GM11168 (cell line): ENCODE measurements at regions not wholly inside any gene's neighbourhood (a gene's known extent, or its start where the extent isn't known, plus 50 kb on each side); places are given as distances from the start of the nearest gene placed in this dataset.

Experiments used
- in situ Hi-C: fragments of 300-500 bp; cut with MboI; formaldehyde crosslinking; loops from one replicate; pipeline ENCODE4 v1.12.0; 2022; ENCODE audit warnings: low sequenced_read_pairs; ENCODE audit not compliant: unreplicated experiment

DNA sequence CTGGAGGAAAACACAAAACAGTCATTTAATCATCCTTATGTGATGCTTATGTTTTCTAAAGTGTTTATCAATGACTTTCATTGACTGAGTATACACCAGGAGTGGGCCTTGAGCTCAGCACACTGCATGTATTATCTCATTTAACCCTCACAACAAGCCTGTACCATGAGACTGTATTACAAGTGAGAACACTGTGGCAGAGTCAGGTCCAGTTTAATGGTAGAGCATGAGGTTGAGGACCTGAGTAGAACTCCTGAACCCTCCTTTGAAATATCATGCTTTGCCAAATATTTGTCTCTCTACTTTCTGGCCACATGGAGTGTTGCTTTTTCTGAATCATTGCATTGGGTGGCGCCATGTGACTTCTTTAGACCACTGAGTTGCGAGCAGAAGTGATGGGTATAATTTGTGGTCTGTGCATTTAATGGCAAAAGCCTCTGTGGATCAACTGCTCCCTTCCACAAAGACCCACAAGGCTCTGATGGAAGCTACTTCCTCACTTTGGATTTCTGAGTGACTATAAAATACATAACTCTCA lies 65.0 kb upstream of the SIRPG start:
- in situ Hi-C loops: no loop called here

DNA sequence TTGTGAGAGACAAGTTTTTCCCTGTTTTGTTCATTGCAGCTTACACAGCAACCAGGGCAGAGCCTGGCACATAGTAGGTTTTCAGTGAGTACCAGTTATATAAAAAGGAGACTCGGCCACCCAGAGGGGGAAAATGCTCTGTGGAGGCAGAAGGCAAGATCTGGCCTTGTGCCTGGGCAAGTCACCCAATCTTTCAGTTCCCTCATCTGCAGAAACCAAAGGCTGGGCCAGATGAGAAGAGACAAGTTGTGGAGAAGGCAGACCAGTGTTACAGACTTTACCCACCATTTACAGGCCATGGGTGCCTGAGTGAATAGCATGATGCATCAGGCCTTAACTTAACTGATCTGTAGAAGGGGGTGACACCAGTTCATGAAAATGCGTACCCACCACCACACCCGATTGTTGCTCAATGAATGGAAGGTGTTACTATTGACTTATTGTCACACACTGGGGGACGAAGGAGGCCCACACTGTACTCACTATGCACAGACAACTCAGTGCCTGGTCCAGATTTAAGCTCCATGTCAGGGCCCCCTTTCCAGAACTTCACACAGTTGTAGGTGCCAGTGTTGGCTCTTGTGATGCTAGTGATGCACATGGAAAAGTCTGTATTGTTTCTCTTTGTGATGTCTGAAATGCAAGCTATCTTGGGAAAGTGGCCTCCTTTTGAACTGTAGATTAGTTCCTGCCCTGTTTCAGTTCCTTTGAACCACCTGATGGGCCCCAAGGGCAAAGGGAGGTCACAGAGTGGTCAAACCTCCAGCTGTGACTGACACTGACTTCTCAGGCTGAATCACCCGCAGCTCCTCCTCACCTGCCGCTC lies 64.3 kb upstream of the SIRPG start:
- in situ Hi-C loops: no loop called here

DNA sequence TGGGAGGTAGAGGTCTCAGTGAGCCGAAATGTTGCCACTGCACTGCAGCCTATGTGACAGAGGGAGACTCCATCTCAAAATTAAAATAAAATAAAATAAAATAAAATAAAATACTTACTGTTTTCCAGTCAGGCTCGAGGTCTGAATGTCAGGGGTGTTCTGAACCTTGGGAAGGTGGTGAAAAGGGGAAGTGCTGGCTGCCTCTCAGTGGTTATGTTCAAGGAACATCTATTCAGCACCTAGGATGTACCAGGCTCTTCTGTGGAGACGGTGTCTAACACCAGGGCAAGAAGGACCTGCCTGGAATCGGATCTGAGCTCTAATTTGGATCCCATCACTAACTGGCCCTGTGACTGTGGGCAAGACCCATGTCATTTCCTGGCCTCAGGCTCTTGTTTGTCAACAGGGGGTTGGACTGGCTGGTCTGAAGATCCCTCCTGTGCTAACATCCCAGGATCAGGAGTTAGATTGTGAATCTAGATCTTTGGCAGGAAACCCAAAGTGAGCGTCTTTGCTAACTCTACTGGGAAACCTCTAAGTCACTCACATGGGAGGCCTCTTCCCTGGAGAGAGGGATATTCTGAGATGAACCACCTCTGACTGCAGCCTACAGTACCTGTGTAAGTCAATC lies 63.4 kb upstream of the SIRPG start:
- in situ Hi-C loops: no loop called here

DNA sequence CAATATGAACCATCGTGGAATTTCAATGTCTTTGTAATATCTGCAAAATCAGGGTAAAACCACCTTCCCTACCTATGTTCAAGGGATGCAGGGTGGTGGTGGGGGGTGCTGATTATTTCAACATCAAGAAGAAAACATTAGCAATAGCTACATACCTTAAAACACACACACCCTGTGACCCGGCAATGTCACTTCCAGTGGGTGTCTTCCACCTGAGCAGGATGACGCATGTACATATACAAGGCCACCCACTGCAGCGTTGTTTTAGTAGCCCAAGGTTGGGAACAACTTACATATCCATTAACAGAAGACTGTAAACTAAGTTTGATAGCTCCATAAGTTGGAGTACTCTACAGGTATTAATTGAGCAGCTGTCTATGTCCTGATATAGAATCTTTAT lies 62.6 kb upstream of the SIRPG start:
- in situ Hi-C loops: no loop called here

DNA sequence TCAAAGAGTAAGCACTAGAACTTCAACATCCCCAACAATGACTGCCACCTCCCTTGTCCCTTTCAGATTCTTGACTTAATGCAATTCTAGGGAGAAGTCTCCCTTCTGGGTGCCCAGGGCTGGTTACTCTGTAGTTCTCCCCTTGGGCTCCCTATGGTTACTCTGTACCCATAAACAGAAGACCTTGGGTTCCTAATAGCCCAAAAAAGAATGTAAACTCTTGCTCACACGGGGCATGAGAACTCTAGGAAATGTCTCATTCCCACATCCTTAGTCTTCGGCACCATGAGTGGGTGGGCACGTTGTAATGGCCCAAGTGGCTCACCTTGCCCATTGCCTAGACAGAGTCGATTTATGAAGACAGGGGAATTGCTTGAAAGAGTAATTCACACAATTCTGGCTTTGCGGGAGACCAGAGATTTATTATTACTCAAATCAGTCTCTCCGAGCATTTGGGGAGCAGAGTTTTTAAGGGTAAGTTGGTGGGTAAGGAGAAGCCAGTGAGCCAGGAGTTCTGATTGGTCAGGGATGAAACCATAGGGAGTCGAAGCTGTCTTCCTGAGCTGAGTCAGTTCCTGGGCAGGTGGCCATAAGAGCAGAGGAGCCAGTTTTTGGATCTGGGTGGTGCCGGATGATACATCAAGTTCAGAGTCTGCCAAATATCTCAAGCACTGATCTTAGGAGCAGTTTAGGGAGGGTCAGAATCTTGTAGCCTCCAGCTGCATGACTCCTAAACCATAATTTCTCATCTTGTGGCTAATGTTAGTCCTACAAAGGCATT lies 61.2 kb upstream of the SIRPG start:
- in situ Hi-C loops: no loop called here

DNA sequence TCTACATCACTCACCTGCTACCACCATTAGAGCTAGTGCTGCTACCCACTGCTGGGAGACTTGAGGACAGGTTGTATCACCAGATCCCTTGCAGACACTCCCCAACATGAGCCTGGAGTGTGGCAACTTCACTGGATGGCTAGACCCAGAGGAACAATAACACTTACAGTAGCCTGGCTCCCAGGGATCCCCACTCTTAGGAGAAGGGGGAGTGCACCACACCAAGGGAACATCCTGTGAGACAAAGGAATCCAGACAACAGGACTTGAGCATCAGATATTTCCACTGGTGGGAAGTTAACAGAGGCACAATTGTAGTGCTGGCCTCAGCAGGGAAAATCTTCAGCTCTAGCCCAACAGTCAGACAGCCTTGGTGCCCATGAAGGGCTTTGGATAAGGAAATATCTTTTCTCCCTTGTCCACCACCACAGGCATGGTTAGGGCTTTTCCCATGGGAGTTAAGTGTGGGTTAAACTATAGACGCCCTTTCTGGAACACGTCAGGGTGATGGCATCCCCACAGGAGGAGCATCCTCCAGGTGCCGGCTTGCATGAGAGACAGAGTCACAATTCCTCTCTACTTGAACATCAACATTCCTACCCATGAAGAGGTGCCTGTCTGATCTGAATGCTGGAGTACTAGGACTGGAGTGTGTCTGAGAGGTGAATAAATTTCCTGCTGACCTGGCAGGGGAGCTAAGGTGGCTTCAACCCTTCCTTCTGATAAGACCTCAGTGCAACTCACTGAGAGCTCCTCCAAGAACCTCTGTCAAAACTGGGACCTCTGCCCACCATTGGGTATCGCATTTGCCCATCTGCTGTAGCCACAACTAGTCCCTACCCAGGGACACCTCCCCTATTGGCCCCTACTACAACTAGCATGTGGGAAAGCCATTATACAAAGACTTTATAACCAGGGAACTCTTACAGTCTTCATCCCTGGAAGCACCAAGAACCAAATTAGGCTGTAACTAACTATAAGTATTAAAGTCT lies 55.4 kb upstream of the SIRPG start:
- in situ Hi-C loops: no loop called here

DNA sequence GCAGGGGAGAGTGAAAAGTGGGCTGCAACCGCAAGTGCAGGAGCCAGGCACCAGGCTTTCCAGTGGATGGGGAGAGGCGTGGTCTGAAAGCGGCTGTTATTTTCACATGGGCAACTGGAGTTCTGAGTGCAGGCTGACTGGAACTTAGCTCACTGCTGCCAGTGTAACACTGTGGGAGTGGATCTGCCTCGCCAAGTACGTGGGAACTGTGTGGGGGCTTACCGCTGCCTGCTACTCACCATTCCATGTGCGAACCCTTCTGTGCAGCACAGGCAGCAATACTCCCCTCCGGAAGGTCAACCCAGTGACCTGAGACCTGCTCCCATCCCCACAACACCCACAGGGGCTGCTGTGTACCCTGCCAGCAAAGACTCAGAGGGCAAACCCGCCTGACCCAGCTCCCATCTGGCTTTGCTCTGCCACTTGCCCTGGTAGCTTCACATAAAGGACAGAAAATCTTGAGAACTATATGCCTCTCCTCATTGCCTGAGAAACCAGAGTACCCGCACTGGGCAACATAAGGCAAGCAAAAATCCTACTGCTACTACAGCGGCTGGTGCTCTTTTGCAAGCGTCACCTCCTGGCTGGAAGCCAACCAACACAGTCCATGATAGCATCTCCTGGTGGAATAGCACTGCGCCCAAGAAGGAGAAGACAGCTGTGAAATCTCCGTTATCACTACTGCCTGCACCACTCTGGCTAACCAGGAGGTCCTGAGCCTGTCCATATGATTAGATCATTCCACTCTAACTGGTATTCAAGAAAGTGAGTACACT lies 54.4 kb upstream of the SIRPG start:
- in situ Hi-C loops: no loop called here

DNA sequence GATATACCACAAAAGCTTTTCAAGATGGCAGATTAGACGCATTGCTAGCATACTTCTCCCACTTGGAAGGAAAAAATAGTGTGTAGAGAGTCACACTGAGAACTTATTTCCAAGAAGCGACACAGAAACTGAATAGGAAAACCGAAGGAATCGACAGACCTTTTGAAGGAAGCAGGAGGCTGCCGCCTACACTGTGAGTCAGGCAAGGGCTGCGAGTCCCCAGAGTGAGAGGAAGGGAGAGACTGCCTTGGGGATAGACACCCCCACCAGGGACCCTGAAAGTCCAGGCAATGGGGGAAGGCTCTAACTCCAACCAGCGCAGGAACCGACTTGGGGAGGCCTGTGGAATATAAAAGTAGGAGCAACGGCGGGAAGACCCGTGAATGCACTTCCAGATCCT lies 53.7 kb upstream of the SIRPG start:
- in situ Hi-C loops: no loop called here

DNA sequence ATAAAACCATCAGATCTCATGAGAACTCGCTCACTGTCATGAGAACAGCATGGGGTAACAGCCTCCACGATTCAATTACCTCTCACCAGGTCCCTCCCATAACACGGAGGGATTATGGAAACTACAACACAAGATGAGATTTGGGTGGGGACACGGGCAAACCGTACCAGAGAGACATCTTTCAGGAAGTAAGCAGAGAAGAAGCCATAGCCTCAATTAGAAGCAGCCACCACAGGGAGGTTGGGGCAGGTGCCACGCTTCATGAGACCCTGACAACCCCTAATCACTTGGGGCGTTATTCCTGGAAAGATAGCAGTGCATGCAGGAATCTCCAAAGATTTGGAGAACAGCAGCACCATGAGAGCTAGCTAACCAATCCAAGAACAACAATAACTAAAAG lies 52.9 kb upstream of the SIRPG start:
- in situ Hi-C loops: no loop called here

DNA sequence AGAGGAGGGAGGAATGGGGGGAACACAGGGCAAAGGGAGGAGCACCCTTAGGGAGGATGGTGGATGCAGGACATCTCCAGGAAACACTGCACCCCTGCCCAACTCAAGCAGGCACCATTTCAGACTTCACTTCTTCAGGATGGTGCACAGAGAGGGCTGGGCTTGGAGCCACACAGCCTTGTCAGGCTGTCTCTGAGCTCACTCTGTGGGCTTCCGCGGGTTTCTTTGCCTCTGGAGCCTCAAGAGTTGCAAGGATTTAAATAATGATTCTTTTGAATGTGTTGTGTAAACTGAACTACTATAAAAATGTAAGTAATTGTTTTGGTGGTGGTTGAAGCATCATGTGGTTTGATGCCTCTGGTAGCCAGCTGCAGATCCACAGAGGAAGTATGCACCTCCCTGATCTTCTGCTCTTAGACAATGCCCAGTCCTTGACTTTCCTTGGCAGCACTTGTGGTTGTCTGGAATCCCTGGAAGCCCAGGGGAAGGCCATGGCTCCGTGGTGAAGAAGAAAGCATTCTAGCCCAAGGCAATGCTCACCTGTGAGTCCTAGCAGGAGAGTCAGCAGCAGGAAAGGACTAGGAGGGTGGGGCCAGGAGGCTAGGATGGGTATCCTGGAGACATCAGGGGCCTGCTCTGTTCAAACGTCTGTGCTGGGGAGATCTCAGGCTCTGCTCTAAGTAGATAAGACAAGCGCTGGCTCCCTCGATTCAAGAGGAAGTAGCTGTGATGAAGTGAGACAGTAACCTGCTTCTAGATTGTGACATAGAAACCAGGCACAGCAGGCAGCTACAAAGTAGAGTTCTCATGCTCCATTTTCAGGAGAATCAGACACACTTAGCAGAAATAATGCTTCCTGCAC lies 50.2 kb upstream of the SIRPG start:
- in situ Hi-C loops: no loop called here
